ENCODE measurements at regions not wholly inside any gene's neighbourhood (a gene's known extent, or its start where the extent isn't known, plus 50 kb on each side); places are given as distances from the start of the nearest gene placed in this dataset.

- TF ChIP-seq CTCF (IDR thresholded peaks at IDR 0.05; ENCODE audit: extremely low read depth, insufficient read depth, missing control alignments) = no peak
- in situ Hi-C loops (cut with MboI; ENCODE audit: low pct_unique_long_range_greater_than_20kb, low sequenced_read_pairs, unreplicated experiment) = no loop called here
- no peak for DNase-seq (ENCODE audit: low spot score)
Measured at GRCh38 chr20:4342609-4343008, 93.5 kb upstream of the ADRA1D start.

- no peak for DNase-seq (ENCODE audit: low spot score)
- in situ Hi-C loops (cut with MboI; ENCODE audit: low pct_unique_long_range_greater_than_20kb, low sequenced_read_pairs, unreplicated experiment) = no loop called here
- no peak for TF ChIP-seq CTCF (IDR thresholded peaks at IDR 0.05; ENCODE audit: extremely low read depth, insufficient read depth, missing control alignments)
Measured at GRCh38 chr20:4341804-4342485, 92.9 kb upstream of the ADRA1D start.

GRCh38 chr20:4335722-4336121 is 86.6 kb upstream of the ADRA1D start:
- DNase-seq (ENCODE audit: low spot score) = no peak

GRCh38 chr20:4332121-4332860 is 83.2 kb upstream of the ADRA1D start:
- in situ Hi-C loops (cut with MboI; ENCODE audit: low pct_unique_long_range_greater_than_20kb, low sequenced_read_pairs, unreplicated experiment) = no loop called here
- TF ChIP-seq CTCF (IDR thresholded peaks at IDR 0.05; ENCODE audit: extremely low read depth, insufficient read depth, missing control alignments) = no peak
- no peak for DNase-seq (ENCODE audit: low spot score)

More at GRCh38 chr20:4335722-4336121, 86.6 kb upstream of the ADRA1D start:
- in situ Hi-C loops (cut with MboI; ENCODE audit: low pct_unique_long_range_greater_than_20kb, low sequenced_read_pairs, unreplicated experiment) = no loop called here
- TF ChIP-seq CTCF (IDR thresholded peaks at IDR 0.05; ENCODE audit: extremely low read depth, insufficient read depth, missing control alignments) = no peak

GRCh38 chr20:4330011-4330410 is 80.9 kb upstream of the ADRA1D start:
- in situ Hi-C loops (cut with MboI; ENCODE audit: low pct_unique_long_range_greater_than_20kb, low sequenced_read_pairs, unreplicated experiment) = no loop called here
- DNase-seq (ENCODE audit: low spot score) = no peak
- TF ChIP-seq CTCF (IDR thresholded peaks at IDR 0.05; ENCODE audit: extremely low read depth, insufficient read depth, missing control alignments) = no peak

- no peak for DNase-seq (ENCODE audit: low spot score)
- TF ChIP-seq CTCF (IDR thresholded peaks at IDR 0.05; ENCODE audit: extremely low read depth, insufficient read depth, missing control alignments) = no peak
- in situ Hi-C loops (cut with MboI; ENCODE audit: low pct_unique_long_range_greater_than_20kb, low sequenced_read_pairs, unreplicated experiment) = no loop called here
Measured at GRCh38 chr20:4329232-4329631, 80.1 kb upstream of the ADRA1D start.

All from GM13977 (cell line).